Uterus (tissue), 3 donors: ENCODE measurements at regions not wholly inside any gene's neighbourhood (a gene's known extent, or its start where the extent isn't known, plus 50 kb on each side); places are given as distances from the start of the nearest gene placed in this dataset.
"Not testable (repeated sequence)": the region's sequence is repeated elsewhere in the genome, so short reads cannot be mapped to it uniquely, and the experiment has no call there.

ENCODE experiments used
- DNase-seq, 2 donors: peaks; one replicate each; pipeline ENCODE4 v3.0.0-alpha.2; 2019 to 2020
- H3K27ac ChIP-seq, 2 donors: fragments of 200-600 bp; sonication (generic); 1 replicate in 1 of 2; 2 replicates in 1 of 2; pipeline ENCODE4 v1.5.1; 2016 to 2018
- H3K27me3 ChIP-seq, 2 donors: fragments of 200-600 bp; sonication (generic); one replicate each; pipeline ENCODE4 v1.5.1; 2018 to 2019; ENCODE audit warnings: control low read depth in 1 of 2
- H3K36me3 ChIP-seq, 2 donors: fragments of 200-600 bp; sonication (generic); one replicate each; pipeline ENCODE4 v1.5.1; 2019; ENCODE audit warnings: control low read depth in 1 of 2
- H3K4me1 ChIP-seq, 2 donors: fragments of 200-600 bp; sonication (generic); one replicate each; pipeline ENCODE4 v1.5.1; 2018 to 2019; ENCODE audit warnings: control low read depth in 1 of 2
- H3K4me3 ChIP-seq, 2 donors: fragments of 200-600 bp; sonication (generic); 1 replicate in 1 of 2; 2 replicates in 1 of 2; pipeline ENCODE4 v1.5.1; 2018 to 2019; ENCODE audit warnings: mild to moderate bottlenecking in 1 of 2
- H3K9me3 ChIP-seq, 2 donors: fragments of 200-600 bp; sonication (generic); one replicate each; pipeline ENCODE4 v1.5.1; 2019; ENCODE audit warnings: control low read depth in 1 of 2
- CTCF ChIP-seq, 4 experiments: fragments of 200-600 bp in 2 of 4; fragments of 450-650 bp in 2 of 4; sonication (generic) in 2 of 4; IDR thresholded peaks; one replicate each; pipeline ENCODE4 v1.5.1; 2016 to 2019; ENCODE audit warnings: antibody characterized with exemption in 4 of 4, mild to moderate bottlenecking in 2 of 4, moderate library complexity in 1 of 4
- POLR2A ChIP-seq, 2 donors: fragments of 450-650 bp; IDR thresholded peaks; one replicate each; pipeline ENCODE4 v1.6.1; 2016; ENCODE audit warnings: antibody characterized with exemption in 2 of 2, mild to moderate bottlenecking in 1 of 2, moderate library complexity in 1 of 2
- intact Hi-C: fragments of 100-400 bp; cut with DNase I; formaldehyde crosslinking; loops from one replicate; pipeline ENCODE4 v1.15.1; 2023; ENCODE audit warnings: low total_unique reads
- donor health status: DM: yes; HTN: yes; CAD: no.

GRCh38 chr1:95297906-95298305, 63.9 kb downstream of the RWDD3 start:
- H3K36me3 ChIP-seq, DNase-seq, H3K27ac ChIP-seq, intact Hi-C loops, H3K27me3 ChIP-seq, H3K4me3 ChIP-seq, H3K9me3 ChIP-seq, H3K4me1 ChIP-seq: not testable (repeated sequence)

GRCh38 chr1:95301091-95301490, 67.1 kb downstream of the RWDD3 start:
- H3K27ac ChIP-seq: no peak overlapping the region
- intact Hi-C loops: no loop called here
- no peak overlapping the region for H3K4me3 ChIP-seq
- DNase-seq: no peak
- no peaks in the 10 kb centered on the region for H3K4me1 ChIP-seq
- TF ChIP-seq POLR2A (IDR thresholded peaks at IDR 0.05) (no peak), CTCF (IDR thresholded peaks at IDR 0.05) (no peak)
- no peaks in the 10 kb centered on the region for H3K9me3 ChIP-seq
- H3K27me3 ChIP-seq: no peaks in the 10 kb centered on the region
- no peaks in the 10 kb centered on the region for H3K36me3 ChIP-seq

- no peak for DNase-seq
- no peak overlapping the region for H3K27ac ChIP-seq
- no peak overlapping the region for H3K4me3 ChIP-seq
- H3K4me1 ChIP-seq: no peaks in the 10 kb centered on the region
- TF ChIP-seq CTCF (IDR thresholded peaks at IDR 0.05): no peak
- no peak for TF ChIP-seq POLR2A (IDR thresholded peaks at IDR 0.05)
- intact Hi-C loops: no loop called here
- no peaks in the 10 kb centered on the region for H3K27me3 ChIP-seq
- H3K36me3 ChIP-seq: no peaks in the 10 kb centered on the region
- H3K9me3 ChIP-seq: no peaks in the 10 kb centered on the region
Observed at GRCh38 chr1:95301614-95302013, 67.6 kb downstream of the RWDD3 start.

GRCh38 chr1:95304803-95305202, 70.8 kb downstream of the RWDD3 start:
- no peaks in the 10 kb centered on the region for H3K9me3 ChIP-seq
- TF ChIP-seq POLR2A (IDR thresholded peaks at IDR 0.05) (no peak), CTCF (IDR thresholded peaks at IDR 0.05) (no peak)
- H3K36me3 ChIP-seq: no peaks in the 10 kb centered on the region
- DNase-seq: no peak
- no peak overlapping the region for H3K4me3 ChIP-seq
- H3K4me1 ChIP-seq: no peaks in the 10 kb centered on the region
- intact Hi-C loops: no loop called here
- no peaks in the 10 kb centered on the region for H3K27me3 ChIP-seq
- H3K27ac ChIP-seq: no peak overlapping the region

GRCh38 chr1:95308276-95309030, 74.4 kb downstream of the RWDD3 start:
- H3K27me3 ChIP-seq: no peaks in the 10 kb centered on the region
- intact Hi-C loops: no loop called here
- H3K4me3 ChIP-seq: no peak overlapping the region
- H3K36me3 ChIP-seq: no peaks in the 10 kb centered on the region
- no peaks in the 10 kb centered on the region for H3K9me3 ChIP-seq
- H3K4me1 ChIP-seq: no peaks in the 10 kb centered on the region
- DNase-seq: no peak
- H3K27ac ChIP-seq: no peak overlapping the region
- TF ChIP-seq CTCF (IDR thresholded peaks at IDR 0.05) (no peak), POLR2A (IDR thresholded peaks at IDR 0.05) (no peak)
